B cell (primary cell): ENCODE measurements at regions not wholly inside any gene's neighbourhood (a gene's known extent, or its start where the extent isn't known, plus 50 kb on each side); places are given as distances from the start of the nearest gene placed in this dataset.

Experiments used
- ATAC-seq: fragments of 200-7000 bp; cut with Tn5 transposase; one replicate; pipeline ENCODE4 v1.10.0; 2021; ENCODE audit warnings: low read depth, mild to moderate bottlenecking, moderate number of reproducible peaks, moderate library complexity
- CTCF ChIA-PET: fragments of 350-600 bp; sonication (Branson Sonifier 250); formaldehyde crosslinking; loops from one replicate; lab custom pipeline; 2021; ENCODE audit warnings: antibody characterized with exemption, inconsistent platforms; lab: Charles Lee
- POLR2A ChIA-PET: fragments of 350-600 bp; sonication (Branson Sonifier 250); formaldehyde crosslinking; loops from one replicate; lab custom pipeline; 2021; ENCODE audit warnings: antibody characterized with exemption; lab: Charles Lee
- DNase-seq: peaks from one replicate; pipeline ENCODE4 v3.0.0; 2013
- H2AFZ ChIP-seq: 2 replicates; pipeline ENCODE4 v1.6.1; 2012; ENCODE audit warnings: mild to moderate bottlenecking, low read depth, low read length; ENCODE audit not compliant: insufficient read depth, poor library complexity, severe bottlenecking
- H3K27ac ChIP-seq, 2 donors: 1 replicate in 1 of 2; 2 replicates in 1 of 2; pipeline ENCODE4 v1.5.1; 2012 to 2013; ENCODE audit warnings: low read length in 2 of 2, mild to moderate bottlenecking in 2 of 2, moderate library complexity in 1 of 2
- H3K27me3 ChIP-seq, 4 experiments: fragments of 200-600 bp in 1 of 4; sonication (generic) in 1 of 4; replicated peaks in 1 of 4; 1 replicate in 2 of 4; 2 replicates in 2 of 4; pipeline versions ENCODE4 v1.6.1 to v1.7.0; 2013 to 2016; ENCODE audit warnings: low read length in 3 of 4, mild to moderate bottlenecking in 2 of 4, mixed read lengths in 1 of 4, moderate library complexity in 1 of 4; ENCODE audit not compliant: insufficient read depth in 4 of 4, control insufficient read depth in 3 of 4; ENCODE audit errors: control extremely low read depth in 1 of 4
- H3K36me3 ChIP-seq, 2 experiments: replicated peaks in 1 of 2; 1 replicate in 1 of 2; 2 replicates in 1 of 2; pipeline versions ENCODE4 v1.6.1 to v1.7.1; 2013; ENCODE audit warnings: low read length in 1 of 2; ENCODE audit not compliant: insufficient read depth in 2 of 2, control insufficient read depth in 1 of 2; ENCODE audit errors: control extremely low read depth in 1 of 2, extremely low read depth in 1 of 2
- H3K4me1 ChIP-seq, 2 donors: fragments of 200-600 bp in 1 of 2; sonication (generic) in 1 of 2; 1 replicate in 1 of 2; 2 replicates in 1 of 2; pipeline versions ENCODE4 v1.5.1 to v1.6.1; 2013 to 2017; ENCODE audit warnings: low read length in 2 of 2; ENCODE audit not compliant: control insufficient read depth in 2 of 2, insufficient read depth in 2 of 2
- H3K4me2 ChIP-seq: replicated peaks from 2 replicates; pipeline ENCODE3; 2012; ENCODE audit warnings: mild to moderate bottlenecking, low read depth, low read length; ENCODE audit not compliant: poor library complexity, severe bottlenecking
- H3K4me3 ChIP-seq, 5 experiments: fragments of 200-600 bp in 1 of 5; sonication (generic) in 1 of 5; 1 replicate in 3 of 5; 2 replicates in 2 of 5; pipeline versions ENCODE4 v1.5.1 to v1.7.0; 2011 to 2016; ENCODE audit warnings: low read length in 4 of 5, mild to moderate bottlenecking in 4 of 5, low read depth in 2 of 5, control low read depth in 1 of 5, moderate library complexity in 1 of 5; ENCODE audit not compliant: insufficient read depth in 1 of 5; ENCODE audit errors: control extremely low read depth in 1 of 5, extremely low read depth in 1 of 5
- H3K79me2 ChIP-seq: fragments of 200-600 bp; sonication (generic); one replicate; pipeline ENCODE4 v1.6.0; 2016; ENCODE audit warnings: low read length; ENCODE audit not compliant: control insufficient read depth, insufficient read depth
- H3K9ac ChIP-seq: fragments of 200-600 bp; sonication (generic); 2 replicates; pipeline ENCODE4 v1.6.1; 2017; ENCODE audit warnings: mild to moderate bottlenecking, low read length, moderate library complexity
- H3K9me3 ChIP-seq, 3 donors: one replicate each; pipeline versions ENCODE4 v1.6.1 to v1.7.1; 2013; ENCODE audit warnings: low read length in 2 of 3; ENCODE audit not compliant: control insufficient read depth in 2 of 3, insufficient read depth in 1 of 3; ENCODE audit errors: control extremely low read depth in 1 of 3
- H4K20me1 ChIP-seq: 2 replicates; pipeline ENCODE4 v1.6.0; 2012; ENCODE audit warnings: mild to moderate bottlenecking, low read length; ENCODE audit not compliant: insufficient read depth, control insufficient read depth, poor library complexity, severe bottlenecking
- H3K27ac Mint-ChIP-seq: one replicate; pipeline ENCODE4 v1.8.0; 2021; ENCODE audit warnings: mixed read lengths
- H3K27me3 Mint-ChIP-seq: one replicate; pipeline ENCODE4 v1.8.0; 2021; ENCODE audit warnings: mixed read lengths
- H3K4me1 Mint-ChIP-seq: one replicate; pipeline ENCODE4 v1.8.0; 2021; ENCODE audit warnings: mixed read lengths
- H3K4me3 Mint-ChIP-seq: one replicate; pipeline ENCODE4 v1.8.0; 2021; ENCODE audit warnings: mixed read lengths
- H3K9me3 Mint-ChIP-seq: one replicate; pipeline ENCODE4 v1.8.0; 2022; ENCODE audit warnings: mixed read lengths; ENCODE audit not compliant: insufficient read depth
- EZH2 ChIP-seq: IDR thresholded peaks from 2 replicates; pipeline ENCODE4 v1.6.1; 2012; ENCODE audit warnings: borderline replicate concordance, low read depth, mild to moderate bottlenecking, moderate library complexity, low read length; ENCODE audit not compliant: insufficient read depth, poor library complexity, severe bottlenecking
- WGBS: methylation state at CpG from one replicate; pipeline ENCODE4 v1.1.5; 2013; ENCODE audit warnings: missing lambda C conversion rate; ENCODE audit not compliant: insufficient coverage; 5-methylcytosine and 5-hydroxymethylcytosine counted together
- intact Hi-C: fragments of 100-400 bp; cut with micrococcal nuclease; formaldehyde crosslinking; loops from one replicate; pipeline ENCODE4 v1.10.0; 2022
- TF ChIP-seq, protein P1 (sequence below): fragments of 200-600 bp; IDR thresholded peaks from one replicate; pipeline ENCODE4 v1.8.0; 2022; ENCODE audit warnings: antibody characterized with exemption, mild to moderate bottlenecking

DNA sequence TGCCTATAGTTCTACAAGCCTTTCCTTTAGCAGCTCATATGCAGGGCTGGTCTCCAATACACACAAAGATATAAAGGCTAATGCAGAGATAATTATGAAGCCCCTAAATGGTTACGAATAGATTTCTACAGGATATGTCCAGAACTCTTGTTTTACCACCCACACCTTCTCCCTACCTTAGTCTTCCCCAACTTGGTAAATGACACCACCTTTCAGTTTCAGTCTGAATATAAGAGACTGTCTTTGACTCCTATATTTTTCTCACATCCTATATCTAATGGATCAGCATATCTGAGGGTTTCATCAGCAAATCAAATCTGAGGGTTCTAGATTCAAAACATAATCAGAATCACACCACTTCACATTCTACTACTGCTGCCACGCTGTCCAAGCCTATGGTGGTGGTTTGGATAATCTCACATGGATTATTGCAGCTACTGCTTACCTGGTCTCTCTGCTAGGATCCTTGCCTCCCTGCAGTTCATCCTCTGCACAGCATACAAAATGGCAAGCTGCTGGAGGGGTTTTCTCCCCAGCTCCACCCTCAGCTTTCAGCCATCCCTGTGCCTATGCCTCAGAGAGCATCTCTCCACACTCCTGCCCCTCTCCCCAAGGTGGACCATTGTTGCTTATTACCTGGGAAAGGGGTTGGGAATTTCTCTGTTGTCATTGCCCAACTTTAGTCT, 178.0 kb upstream of the SPOPL start:
- Mint-ChIP-seq H3K9me3 (no peaks in the 10 kb centered on the region), H3K4me1 (peaks cover 5% of the 10 kb centered on the region), H3K27me3 (no peaks in the 10 kb centered on the region), H3K27ac (no peak overlapping the region), H3K4me3 (no peak overlapping the region)
- CTCF ChIA-PET = no interaction called here
- H2AFZ ChIP-seq = no peak overlapping the region
- H3K27me3 ChIP-seq = no peaks in the 10 kb centered on the region
- H3K27ac ChIP-seq = no peak overlapping the region
- H3K9me3 ChIP-seq = no peaks in the 10 kb centered on the region
- POLR2A ChIA-PET = no interaction called here
- 100% methylated on average over 1 of the region's 2 CpGs for WGBS
- intact Hi-C loops = no loop called here
- no peak overlapping the region for H3K4me3 ChIP-seq
- no peak overlapping the region for H3K4me2 ChIP-seq
- H3K79me2 ChIP-seq = no peaks in the 10 kb centered on the region
- H3K9ac ChIP-seq = no peak overlapping the region
- DNase-seq (no peak), ATAC-seq (no peak)
- no peak for TF ChIP-seq EZH2
- TF ChIP-seq, protein P1, sequence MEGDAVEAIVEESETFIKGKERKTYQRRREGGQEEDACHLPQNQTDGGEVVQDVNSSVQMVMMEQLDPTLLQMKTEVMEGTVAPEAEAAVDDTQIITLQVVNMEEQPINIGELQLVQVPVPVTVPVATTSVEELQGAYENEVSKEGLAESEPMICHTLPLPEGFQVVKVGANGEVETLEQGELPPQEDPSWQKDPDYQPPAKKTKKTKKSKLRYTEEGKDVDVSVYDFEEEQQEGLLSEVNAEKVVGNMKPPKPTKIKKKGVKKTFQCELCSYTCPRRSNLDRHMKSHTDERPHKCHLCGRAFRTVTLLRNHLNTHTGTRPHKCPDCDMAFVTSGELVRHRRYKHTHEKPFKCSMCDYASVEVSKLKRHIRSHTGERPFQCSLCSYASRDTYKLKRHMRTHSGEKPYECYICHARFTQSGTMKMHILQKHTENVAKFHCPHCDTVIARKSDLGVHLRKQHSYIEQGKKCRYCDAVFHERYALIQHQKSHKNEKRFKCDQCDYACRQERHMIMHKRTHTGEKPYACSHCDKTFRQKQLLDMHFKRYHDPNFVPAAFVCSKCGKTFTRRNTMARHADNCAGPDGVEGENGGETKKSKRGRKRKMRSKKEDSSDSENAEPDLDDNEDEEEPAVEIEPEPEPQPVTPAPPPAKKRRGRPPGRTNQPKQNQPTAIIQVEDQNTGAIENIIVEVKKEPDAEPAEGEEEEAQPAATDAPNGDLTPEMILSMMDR = no peak
- no peaks in the 10 kb centered on the region for H3K36me3 ChIP-seq
- H3K4me1 ChIP-seq = no peaks in the 10 kb centered on the region
- no peaks in the 10 kb centered on the region for H4K20me1 ChIP-seq

DNA sequence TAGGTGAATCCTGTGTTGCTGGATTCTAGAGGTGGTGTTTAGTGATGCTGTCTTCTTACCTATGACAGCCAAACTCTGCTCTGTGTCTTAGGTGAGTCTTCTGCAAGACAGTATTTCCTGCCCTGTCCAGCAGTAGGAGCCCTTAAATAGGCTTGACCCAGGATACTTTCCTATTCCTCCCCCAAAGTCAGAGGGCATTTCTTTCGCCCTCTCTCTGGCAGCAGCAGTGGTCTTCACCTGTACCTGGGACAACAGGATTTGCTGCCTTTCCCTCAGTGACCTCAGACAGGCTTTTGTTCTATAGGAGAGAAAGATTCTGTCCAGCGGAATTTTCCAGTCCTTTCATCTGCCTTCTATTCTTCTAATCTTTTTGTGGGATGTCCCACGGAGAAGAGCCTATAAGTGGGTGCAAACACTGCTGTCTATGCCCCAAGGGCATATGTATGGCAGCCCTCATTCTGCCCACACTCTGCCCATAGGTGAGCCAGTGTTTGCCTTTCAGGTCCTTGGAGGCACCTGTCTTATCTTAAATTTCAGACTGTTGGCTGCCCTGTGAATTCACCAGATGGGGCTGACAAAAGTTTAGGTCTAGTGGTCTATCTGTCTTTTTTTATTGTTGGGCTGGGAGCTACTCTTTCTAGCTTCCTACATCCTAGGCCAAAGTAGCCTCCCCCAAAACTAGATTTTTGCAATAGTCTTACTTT, 177.3 kb upstream of the SPOPL start:
- H3K27ac Mint-ChIP-seq = no peak overlapping the region
- intact Hi-C loops = no loop called here

More for the DNA sequence above, 177.3 kb upstream of the SPOPL start:
- H3K27me3 Mint-ChIP-seq = no peaks in the 10 kb centered on the region
- H3K4me3 ChIP-seq = no peak overlapping the region
- TF ChIP-seq EZH2 = no peak
- TF ChIP-seq, protein P1 = no peak
- no peaks in the 10 kb centered on the region for H3K79me2 ChIP-seq
- no peak overlapping the region for H2AFZ ChIP-seq
- no peaks in the 10 kb centered on the region for H3K27me3 ChIP-seq
- 71% methylated on average over 1 of the region's 3 CpGs for WGBS
- H3K9ac ChIP-seq = no peak overlapping the region
- ATAC-seq (no peak), DNase-seq (no peak)
- no peak overlapping the region for H3K4me3 Mint-ChIP-seq
- H3K9me3 Mint-ChIP-seq = no peaks in the 10 kb centered on the region
- no peaks in the 10 kb centered on the region for H4K20me1 ChIP-seq
- H3K4me1 Mint-ChIP-seq = no peaks in the 10 kb centered on the region
- no peaks in the 10 kb centered on the region for H3K36me3 ChIP-seq
- no peak overlapping the region for H3K27ac ChIP-seq
- H3K4me1 ChIP-seq = no peaks in the 10 kb centered on the region
- POLR2A ChIA-PET = no interaction called here
- no peak overlapping the region for H3K4me2 ChIP-seq
- CTCF ChIA-PET = no interaction called here
- no peaks in the 10 kb centered on the region for H3K9me3 ChIP-seq
